GM13977 (cell line): ENCODE measurements at regions not wholly inside any gene's neighbourhood (a gene's known extent, or its start where the extent isn't known, plus 50 kb on each side); places are given as distances from the start of the nearest gene placed in this dataset.

Experiments used
- DNase-seq: peaks from one replicate; pipeline ENCODE4 v3.0.0; 2012; ENCODE audit warnings: low spot score
- in situ Hi-C: fragments of 300-500 bp; cut with MboI; formaldehyde crosslinking; loops from one replicate; pipeline ENCODE4 v1.12.0; 2022; ENCODE audit warnings: low sequenced_read_pairs, low pct_unique_long_range_greater_than_20kb, mixed read lengths, inconsistent platforms; ENCODE audit not compliant: unreplicated experiment
- TF ChIP-seq, protein P1 (sequence below): IDR thresholded peaks from 2 replicates; pipeline ENCODE4 v1.5.1; 2012; ENCODE audit warnings: mild to moderate bottlenecking, control low read depth; ENCODE audit not compliant: insufficient read depth; ENCODE audit errors: extremely low read depth, missing control alignments

DNA sequence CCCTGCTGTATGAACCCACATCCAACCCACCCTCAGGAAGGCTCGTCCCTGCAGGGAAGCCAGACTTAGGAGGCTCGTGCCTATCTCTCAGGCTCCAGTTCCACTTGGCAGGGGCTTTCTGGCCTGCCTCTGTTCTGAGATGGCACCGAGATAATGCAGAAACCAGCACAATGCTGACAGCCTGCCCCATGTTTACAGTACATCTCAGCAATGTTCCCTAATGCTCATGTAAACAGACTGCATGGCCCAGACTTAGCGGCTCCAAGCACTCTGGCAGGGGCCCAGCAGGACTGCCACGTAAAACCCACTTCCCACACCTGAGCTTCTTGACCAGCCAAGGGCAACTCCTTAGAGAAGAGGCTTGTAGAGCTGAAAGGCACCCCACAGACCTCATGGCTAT is 499.5 kb upstream of the BRINP1 start:
- TF ChIP-seq, protein P1, sequence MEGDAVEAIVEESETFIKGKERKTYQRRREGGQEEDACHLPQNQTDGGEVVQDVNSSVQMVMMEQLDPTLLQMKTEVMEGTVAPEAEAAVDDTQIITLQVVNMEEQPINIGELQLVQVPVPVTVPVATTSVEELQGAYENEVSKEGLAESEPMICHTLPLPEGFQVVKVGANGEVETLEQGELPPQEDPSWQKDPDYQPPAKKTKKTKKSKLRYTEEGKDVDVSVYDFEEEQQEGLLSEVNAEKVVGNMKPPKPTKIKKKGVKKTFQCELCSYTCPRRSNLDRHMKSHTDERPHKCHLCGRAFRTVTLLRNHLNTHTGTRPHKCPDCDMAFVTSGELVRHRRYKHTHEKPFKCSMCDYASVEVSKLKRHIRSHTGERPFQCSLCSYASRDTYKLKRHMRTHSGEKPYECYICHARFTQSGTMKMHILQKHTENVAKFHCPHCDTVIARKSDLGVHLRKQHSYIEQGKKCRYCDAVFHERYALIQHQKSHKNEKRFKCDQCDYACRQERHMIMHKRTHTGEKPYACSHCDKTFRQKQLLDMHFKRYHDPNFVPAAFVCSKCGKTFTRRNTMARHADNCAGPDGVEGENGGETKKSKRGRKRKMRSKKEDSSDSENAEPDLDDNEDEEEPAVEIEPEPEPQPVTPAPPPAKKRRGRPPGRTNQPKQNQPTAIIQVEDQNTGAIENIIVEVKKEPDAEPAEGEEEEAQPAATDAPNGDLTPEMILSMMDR: no peak
- no peak for DNase-seq
- in situ Hi-C loops: no loop called here

- TF ChIP-seq, protein P1: no peak
- in situ Hi-C loops: no loop called here
- no peak for DNase-seq
Observed at GRCh38 chr9:119861842-119862241, 492.6 kb upstream of the BRINP1 start.

GRCh38 chr9:119859128-119859527 is 489.9 kb upstream of the BRINP1 start:
- no peak for DNase-seq
- TF ChIP-seq, protein P1: no peak
- in situ Hi-C loops: no loop called here

GRCh38 chr9:119853126-119853525 is 483.9 kb upstream of the BRINP1 start:
- TF ChIP-seq, protein P1: no peak
- DNase-seq: no peak
- in situ Hi-C loops: no loop called here

DNA sequence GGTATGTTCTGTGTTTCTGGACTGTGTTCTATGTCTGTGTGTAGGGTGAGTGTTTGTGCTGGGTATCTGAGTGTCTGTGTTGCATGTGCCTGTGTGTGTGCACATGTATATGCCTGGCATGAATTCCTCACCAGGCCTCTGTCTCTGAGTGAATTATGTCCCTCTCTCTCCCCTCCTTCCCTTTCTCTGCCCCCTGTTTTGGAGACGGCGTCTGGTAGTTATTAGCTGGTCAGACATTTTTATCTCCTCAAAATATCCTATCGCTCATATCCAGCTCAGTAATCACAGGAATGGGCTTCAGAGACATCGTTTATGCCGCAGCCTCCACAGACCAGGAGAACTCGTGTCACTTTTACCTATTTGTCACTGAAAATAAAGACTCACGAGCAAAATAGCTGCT is 483.2 kb upstream of the BRINP1 start:
- in situ Hi-C loops: no loop called here
- TF ChIP-seq, protein P1: no peak
- no peak for DNase-seq

GRCh38 chr9:119844431-119844830 is 475.2 kb upstream of the BRINP1 start:
- DNase-seq: no peak
- in situ Hi-C loops: no loop called here
- TF ChIP-seq, protein P1: no peak

GRCh38 chr9:119841016-119841415 is 471.8 kb upstream of the BRINP1 start:
- no peak for DNase-seq
- TF ChIP-seq, protein P1: no peak
- in situ Hi-C loops: no loop called here
